ENCODE measurements at regions not wholly inside any gene's neighbourhood (a gene's known extent, or its start where the extent isn't known, plus 50 kb on each side); places are given as distances from the start of the nearest gene placed in this dataset.

DNA sequence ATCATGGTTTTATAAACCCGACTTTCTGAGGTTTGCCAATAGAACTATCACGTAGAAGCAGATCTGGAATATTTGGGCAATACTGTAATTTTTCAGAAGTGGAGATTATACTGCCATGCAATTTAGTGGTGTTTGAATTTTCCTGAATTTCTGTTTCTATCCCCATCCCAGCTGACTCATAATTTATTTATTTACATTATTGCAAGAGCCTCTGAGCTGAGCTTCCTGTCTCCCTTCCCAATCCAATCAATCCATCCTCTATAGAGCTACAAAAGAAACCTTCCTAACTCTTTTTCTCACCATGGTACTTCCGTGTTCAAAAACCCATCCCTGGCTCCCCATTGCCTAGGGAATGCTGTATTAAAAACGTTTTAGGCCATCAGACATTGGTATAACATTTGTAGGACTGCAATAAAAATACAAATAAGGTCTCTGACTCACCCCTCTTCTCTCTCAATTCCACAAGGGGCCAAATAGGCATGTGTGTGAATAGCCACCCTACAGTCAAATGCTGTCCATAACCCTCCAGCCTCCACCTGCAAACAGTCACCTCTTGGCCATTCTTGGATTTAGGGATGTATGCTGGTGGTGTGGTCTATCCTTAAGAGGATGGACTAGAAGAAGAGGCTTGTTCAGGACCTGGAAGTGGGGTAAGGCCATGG is 190.7 kb downstream of the CD47 start:
- no peaks in the 10 kb centered on the region for H3K4me1 Mint-ChIP-seq (ENCODE audit: low read depth)
- no peak overlapping the region for H3K27ac Mint-ChIP-seq
- H3K27me3 Mint-ChIP-seq (ENCODE audit: insufficient read depth): peaks cover 31% of the 10 kb centered on the region
- no peaks in the 10 kb centered on the region for H3K9me3 Mint-ChIP-seq
- no peaks in the 10 kb centered on the region for H3K36me3 Mint-ChIP-seq (ENCODE audit: low read depth)
- intact Hi-C loops (cut with micrococcal nuclease): no loop called here
- no peak for DNase-seq (ENCODE audit: low spot score)
- no peak overlapping the region for H3K4me3 Mint-ChIP-seq

- DNase-seq (ENCODE audit: low spot score): no peak
- Mint-ChIP-seq H3K36me3 (ENCODE audit: low read depth) (no peaks in the 10 kb centered on the region), H3K27ac (no peak overlapping the region), H3K4me1 (ENCODE audit: low read depth) (no peaks in the 10 kb centered on the region), H3K27me3 (ENCODE audit: insufficient read depth) (peaks cover 30% of the 10 kb centered on the region), H3K9me3 (no peaks in the 10 kb centered on the region), H3K4me3 (no peak overlapping the region)
- intact Hi-C loops (cut with micrococcal nuclease): no loop called here
Observed at GRCh38 chr3:107897471-107898061, 193.3 kb downstream of the CD47 start.

GRCh38 chr3:107894998-107895397 is 195.8 kb downstream of the CD47 start:
- no peak for DNase-seq (ENCODE audit: low spot score)
- Mint-ChIP-seq H3K27ac (no peak overlapping the region), H3K27me3 (ENCODE audit: insufficient read depth) (peaks cover 24% of the 10 kb centered on the region), H3K4me3 (no peak overlapping the region), H3K4me1 (ENCODE audit: low read depth) (no peaks in the 10 kb centered on the region), H3K36me3 (ENCODE audit: low read depth) (no peaks in the 10 kb centered on the region), H3K9me3 (no peaks in the 10 kb centered on the region)
- intact Hi-C loops (cut with micrococcal nuclease): no loop called here

- intact Hi-C loops (cut with micrococcal nuclease): no loop called here
- Mint-ChIP-seq H3K27me3 (ENCODE audit: insufficient read depth) (peaks cover 20% of the 10 kb centered on the region), H3K9me3 (peaks cover 9% of the 10 kb centered on the region), H3K4me1 (ENCODE audit: low read depth) (no peaks in the 10 kb centered on the region), H3K36me3 (ENCODE audit: low read depth) (no peaks in the 10 kb centered on the region), H3K27ac (no peak overlapping the region), H3K4me3 (no peak overlapping the region)
- no peak for DNase-seq (ENCODE audit: low spot score)
Observed at GRCh38 chr3:107892955-107893624, 197.7 kb downstream of the CD47 start.

- no peaks in the 10 kb centered on the region for H3K27me3 Mint-ChIP-seq (ENCODE audit: insufficient read depth)
- H3K9me3 Mint-ChIP-seq: peaks cover 9% of the 10 kb centered on the region
- intact Hi-C loops (cut with micrococcal nuclease): no loop called here
Observed at GRCh38 chr3:107884719-107885460, 205.9 kb downstream of the CD47 start.

GRCh38 chr3:107884028-107884427 is 206.8 kb downstream of the CD47 start:
- H3K9me3 Mint-ChIP-seq: peaks cover 1% of the 10 kb centered on the region
- DNase-seq (ENCODE audit: low spot score): no peak
- no peaks in the 10 kb centered on the region for H3K4me1 Mint-ChIP-seq (ENCODE audit: low read depth)
- H3K27ac Mint-ChIP-seq: no peak overlapping the region
- intact Hi-C loops (cut with micrococcal nuclease): no loop called here
- H3K27me3 Mint-ChIP-seq (ENCODE audit: insufficient read depth): no peaks in the 10 kb centered on the region
- no peaks in the 10 kb centered on the region for H3K36me3 Mint-ChIP-seq (ENCODE audit: low read depth)
- no peak overlapping the region for H3K4me3 Mint-ChIP-seq

More at GRCh38 chr3:107884719-107885460, 205.9 kb downstream of the CD47 start:
- Mint-ChIP-seq H3K4me1 (ENCODE audit: low read depth) (no peaks in the 10 kb centered on the region), H3K36me3 (ENCODE audit: low read depth) (no peaks in the 10 kb centered on the region), H3K4me3 (no peak overlapping the region), H3K27ac (no peak overlapping the region)
- no peak for DNase-seq (ENCODE audit: low spot score)

GRCh38 chr3:107882881-107883280 is 207.9 kb downstream of the CD47 start:
- Mint-ChIP-seq H3K4me3 (no peak overlapping the region), H3K36me3 (ENCODE audit: low read depth) (no peaks in the 10 kb centered on the region), H3K27me3 (ENCODE audit: insufficient read depth) (no peaks in the 10 kb centered on the region), H3K4me1 (ENCODE audit: low read depth) (no peaks in the 10 kb centered on the region), H3K9me3 (no peaks in the 10 kb centered on the region), H3K27ac (no peak overlapping the region)
- intact Hi-C loops (cut with micrococcal nuclease): no loop called here
- no peak for DNase-seq (ENCODE audit: low spot score)

DNA sequence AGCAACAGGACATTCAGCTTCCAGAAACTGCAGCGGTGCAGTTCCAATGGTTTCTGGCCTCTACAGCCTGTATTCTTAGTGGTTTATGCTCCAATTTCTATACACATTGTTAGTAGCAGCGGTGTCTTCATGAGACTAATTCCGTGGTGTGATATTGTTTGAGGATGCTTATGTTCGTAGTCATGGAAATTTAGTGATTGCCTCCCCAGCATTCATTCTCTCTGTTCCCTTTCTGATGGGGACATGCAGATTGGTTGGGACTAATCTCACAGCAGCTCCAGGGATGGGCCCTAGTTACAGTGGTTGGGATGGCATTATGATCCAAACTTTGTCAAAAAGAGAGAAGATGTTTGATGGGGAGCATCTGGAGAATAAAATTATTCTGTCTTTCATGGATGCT is 208.6 kb downstream of the CD47 start:
- H3K27ac Mint-ChIP-seq: no peak overlapping the region
- H3K36me3 Mint-ChIP-seq (ENCODE audit: low read depth): no peaks in the 10 kb centered on the region
- intact Hi-C loops (cut with micrococcal nuclease): no loop called here
- H3K4me1 Mint-ChIP-seq (ENCODE audit: low read depth): no peaks in the 10 kb centered on the region
- no peaks in the 10 kb centered on the region for H3K9me3 Mint-ChIP-seq
- no peak for DNase-seq (ENCODE audit: low spot score)
- no peaks in the 10 kb centered on the region for H3K27me3 Mint-ChIP-seq (ENCODE audit: insufficient read depth)
- no peak overlapping the region for H3K4me3 Mint-ChIP-seq

GRCh38 chr3:107881509-107881908 is 209.3 kb downstream of the CD47 start:
- no peak for DNase-seq (ENCODE audit: low spot score)
- no peaks in the 10 kb centered on the region for H3K9me3 Mint-ChIP-seq
- no peaks in the 10 kb centered on the region for H3K4me1 Mint-ChIP-seq (ENCODE audit: low read depth)
- H3K27me3 Mint-ChIP-seq (ENCODE audit: insufficient read depth): no peaks in the 10 kb centered on the region
- no peaks in the 10 kb centered on the region for H3K36me3 Mint-ChIP-seq (ENCODE audit: low read depth)
- H3K27ac Mint-ChIP-seq: no peak overlapping the region
- no peak overlapping the region for H3K4me3 Mint-ChIP-seq
- intact Hi-C loops (cut with micrococcal nuclease): no loop called here

DNA sequence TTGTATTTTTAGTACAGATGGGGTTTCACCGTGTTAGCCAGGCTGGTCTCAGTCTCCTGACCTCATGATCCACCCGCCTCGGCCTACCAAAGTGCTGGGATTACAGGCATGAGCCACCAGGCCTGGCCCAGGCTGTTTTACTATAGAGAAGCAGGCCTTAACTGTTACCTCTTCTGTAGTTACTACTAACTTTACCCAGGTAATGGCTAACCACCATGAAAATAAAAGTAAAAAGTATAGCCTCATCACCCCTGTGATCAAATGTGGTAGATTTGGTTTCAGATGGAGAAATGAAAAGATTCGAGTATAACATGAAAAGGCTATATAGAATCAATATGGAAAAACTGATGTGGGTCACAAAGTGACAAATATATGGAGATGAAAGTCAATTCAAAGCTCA is 210.1 kb downstream of the CD47 start:
- H3K36me3 Mint-ChIP-seq (ENCODE audit: low read depth): no peaks in the 10 kb centered on the region
- intact Hi-C loops (cut with micrococcal nuclease): no loop called here
- no peaks in the 10 kb centered on the region for H3K4me1 Mint-ChIP-seq (ENCODE audit: low read depth)

DNA sequence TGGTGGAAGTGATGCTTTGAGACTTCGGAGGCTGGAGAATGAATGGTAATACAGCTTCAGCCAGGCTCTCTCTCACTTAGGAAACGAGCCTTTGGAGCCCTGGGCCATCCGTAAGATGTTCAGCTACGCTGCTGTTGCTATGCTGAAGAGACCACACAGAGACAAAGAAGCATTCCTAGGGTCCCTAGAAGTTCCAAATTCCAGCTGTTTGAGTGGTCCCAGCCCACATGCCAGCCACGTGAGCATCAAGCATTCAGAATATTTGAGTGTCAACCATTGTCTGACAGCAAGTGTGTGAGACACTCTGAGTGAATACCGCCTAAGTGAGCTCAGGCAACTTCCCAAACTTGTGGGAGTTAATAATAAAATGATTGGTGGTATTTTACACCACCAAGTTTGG is 212.9 kb downstream of the CD47 start:
- H3K27ac Mint-ChIP-seq: no peak overlapping the region
- no peaks in the 10 kb centered on the region for H3K9me3 Mint-ChIP-seq
- no peaks in the 10 kb centered on the region for H3K4me1 Mint-ChIP-seq (ENCODE audit: low read depth)
- H3K27me3 Mint-ChIP-seq (ENCODE audit: insufficient read depth): peaks cover 5% of the 10 kb centered on the region
- intact Hi-C loops (cut with micrococcal nuclease): no loop called here
- DNase-seq (ENCODE audit: low spot score): no peak
- H3K36me3 Mint-ChIP-seq (ENCODE audit: low read depth): no peaks in the 10 kb centered on the region
- no peak overlapping the region for H3K4me3 Mint-ChIP-seq

More for the DNA sequence above, 210.1 kb downstream of the CD47 start:
- H3K27me3 Mint-ChIP-seq (ENCODE audit: insufficient read depth): peaks cover 5% of the 10 kb centered on the region
- H3K27ac Mint-ChIP-seq: no peak overlapping the region
- no peak for DNase-seq (ENCODE audit: low spot score)
- no peaks in the 10 kb centered on the region for H3K9me3 Mint-ChIP-seq
- H3K4me3 Mint-ChIP-seq: no peak overlapping the region

GRCh38 chr3:107870943-107871638 is 219.7 kb downstream of the CD47 start:
- intact Hi-C loops (cut with micrococcal nuclease): no loop called here
- no peak for DNase-seq (ENCODE audit: low spot score)
- peak overlapping the region; percentile 4 for H3K27ac Mint-ChIP-seq

More at GRCh38 chr3:107870943-107871638, 219.7 kb downstream of the CD47 start:
- Mint-ChIP-seq H3K9me3 (no peaks in the 10 kb centered on the region), H3K36me3 (ENCODE audit: low read depth) (no peaks in the 10 kb centered on the region), H3K4me1 (ENCODE audit: low read depth) (no peaks in the 10 kb centered on the region), H3K4me3 (no peak overlapping the region), H3K27me3 (ENCODE audit: insufficient read depth) (peaks cover 1% of the 10 kb centered on the region)
